ENCODE measurements at regions not wholly inside any gene's neighbourhood (a gene's known extent, or its start where the extent isn't known, plus 50 kb on each side); places are given as distances from the start of the nearest gene placed in this dataset.
"Not testable (repeated sequence)": the region's sequence is repeated elsewhere in the genome, so short reads cannot be mapped to it uniquely, and the experiment has no call there.

GRCh38 chr3:148441191-148441590, 256.5 kb upstream of the AGTR1 start:
- DNase-seq, result no peak

- peak; percentile 9 for DNase-seq
These were observed 246.9 kb upstream of the AGTR1 start for GRCh38 chr3:148450819-148451218.

DNA sequence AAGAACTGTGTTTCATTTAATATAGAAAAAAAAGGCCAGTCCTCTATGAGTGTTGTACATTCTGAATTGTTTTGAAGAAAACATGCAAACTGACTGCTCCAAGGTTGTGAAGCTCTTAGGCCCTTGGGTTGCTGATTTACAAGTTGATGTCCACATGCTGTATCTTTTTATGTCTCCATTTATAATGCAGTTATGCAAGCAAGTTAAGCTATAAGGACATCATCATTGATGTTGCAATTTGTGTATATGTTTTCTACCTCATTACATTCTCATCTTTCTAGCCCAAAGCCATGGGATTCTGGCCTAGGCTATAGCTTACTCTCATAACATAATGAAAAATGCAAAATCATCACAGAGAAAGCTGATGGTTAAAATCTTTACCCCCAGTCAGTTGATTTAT, 245.7 kb upstream of the AGTR1 start:
- no peak for DNase-seq

DNA sequence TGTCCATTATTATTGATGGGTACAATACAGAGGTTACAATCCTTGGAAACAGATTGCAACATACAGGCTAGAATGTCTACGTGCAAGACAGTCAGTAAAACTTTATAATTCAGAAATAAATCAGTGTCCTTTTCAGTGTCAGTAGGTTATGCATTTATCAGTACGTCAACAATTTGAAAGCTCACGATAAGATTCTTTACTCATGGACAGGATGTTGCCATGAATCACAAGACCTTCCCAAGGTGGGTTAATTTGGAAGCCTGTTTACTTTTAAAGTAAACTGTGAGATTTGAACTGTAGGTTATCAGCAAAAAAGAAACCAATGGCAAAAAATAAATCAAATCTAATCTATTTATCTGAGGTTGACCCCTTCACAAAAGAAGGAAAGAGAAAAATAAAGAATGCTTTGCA, 243.9 kb upstream of the AGTR1 start:
- DNase-seq, result no peak

- no peak for DNase-seq
These were observed 242.6 kb upstream of the AGTR1 start for GRCh38 chr3:148455098-148455497.

- no peak for DNase-seq
These were observed 239.8 kb upstream of the AGTR1 start for GRCh38 chr3:148457886-148458285.

GRCh38 chr3:148459931-148460513, 237.7 kb upstream of the AGTR1 start:
- no peak for DNase-seq

DNA sequence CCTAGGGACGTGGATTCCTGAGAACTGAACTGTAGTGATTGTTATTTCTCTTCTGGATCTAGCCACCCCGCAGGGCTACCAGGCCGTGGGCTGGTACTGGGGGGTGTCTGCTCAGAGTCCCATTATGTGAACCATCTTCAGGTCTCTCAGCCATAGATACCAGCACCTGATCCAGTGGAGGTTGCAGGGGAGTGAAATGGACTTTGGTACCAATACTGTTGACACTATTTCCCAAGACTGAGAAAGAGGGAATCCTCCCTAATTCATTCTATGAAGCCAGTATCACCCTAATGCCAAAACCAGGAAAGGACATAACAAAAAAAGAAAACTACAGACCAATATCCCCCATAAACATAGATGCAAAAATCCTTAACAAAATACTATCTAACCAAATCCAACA, 237.0 kb upstream of the AGTR1 start:
- no peak for DNase-seq

- DNase-seq, result no peak
These were observed 233.5 kb upstream of the AGTR1 start for GRCh38 chr3:148464246-148464645.

GRCh38 chr3:148466143-148466542, 231.6 kb upstream of the AGTR1 start:
- no peak for DNase-seq

- DNase-seq, result no peak
These were observed 230.5 kb upstream of the AGTR1 start for GRCh38 chr3:148466980-148467740.

DNA sequence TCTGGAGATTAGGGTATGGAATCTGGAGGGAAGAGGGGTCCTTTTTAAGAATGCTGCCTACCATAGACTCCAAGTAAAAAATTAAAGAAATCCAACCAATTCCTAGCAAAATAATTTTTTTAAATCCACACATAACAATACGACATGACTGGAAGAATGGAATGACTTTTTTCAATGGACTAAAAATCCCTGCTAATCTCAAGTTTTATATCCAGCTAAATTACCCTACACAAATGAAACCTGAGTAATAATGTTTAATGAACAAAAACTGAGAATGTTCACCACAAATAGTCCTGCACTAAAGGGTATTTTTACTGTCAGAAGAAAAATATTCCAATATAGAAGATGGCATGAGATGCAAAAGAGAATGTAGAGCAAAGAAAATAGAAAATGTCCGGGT, 220.3 kb upstream of the AGTR1 start:
- no peak for DNase-seq

DNA sequence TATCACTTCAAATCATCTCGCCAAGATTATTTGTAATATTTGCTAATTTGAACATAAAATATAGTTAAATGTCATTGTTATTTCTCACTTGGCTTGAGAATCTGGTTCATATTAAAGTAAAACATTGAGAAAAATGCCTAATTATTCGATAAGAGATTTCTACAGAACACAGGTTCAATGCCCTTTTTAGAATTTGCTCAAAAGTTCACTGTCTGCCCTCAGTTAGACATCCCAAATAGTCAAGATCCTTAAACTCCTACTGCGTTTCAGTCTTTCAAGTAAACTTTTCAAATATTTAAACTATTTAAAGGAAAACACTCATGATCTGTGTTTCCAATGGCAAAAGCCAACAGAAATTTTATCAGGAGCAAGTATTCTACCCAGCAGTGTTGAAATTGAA, 204.1 kb upstream of the AGTR1 start:
- DNase-seq, result no peak

GRCh38 chr3:148494451-148494850, 203.3 kb upstream of the AGTR1 start:
- no peak for DNase-seq

DNA sequence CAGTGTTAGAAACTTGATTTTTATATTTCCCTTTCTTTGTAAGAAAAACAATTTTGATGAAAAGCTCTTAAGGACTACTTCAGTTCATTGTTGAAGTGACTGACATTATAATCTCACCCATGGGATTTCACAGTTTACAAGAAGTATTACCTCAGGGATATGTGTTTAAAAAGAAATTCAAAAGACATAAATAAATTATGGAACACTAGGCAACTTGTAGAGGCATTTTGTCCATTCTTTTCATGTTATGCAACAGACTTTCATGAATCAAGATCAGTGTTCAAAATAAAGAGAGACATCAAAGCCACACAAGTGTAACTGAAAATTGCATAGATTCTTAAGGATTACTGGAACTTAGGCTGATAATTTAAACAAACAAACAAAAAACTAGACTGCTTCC, 196.8 kb upstream of the AGTR1 start:
- no peak for DNase-seq

- no peak for DNase-seq
These were observed 187.6 kb upstream of the AGTR1 start for GRCh38 chr3:148510116-148510515.

DNA sequence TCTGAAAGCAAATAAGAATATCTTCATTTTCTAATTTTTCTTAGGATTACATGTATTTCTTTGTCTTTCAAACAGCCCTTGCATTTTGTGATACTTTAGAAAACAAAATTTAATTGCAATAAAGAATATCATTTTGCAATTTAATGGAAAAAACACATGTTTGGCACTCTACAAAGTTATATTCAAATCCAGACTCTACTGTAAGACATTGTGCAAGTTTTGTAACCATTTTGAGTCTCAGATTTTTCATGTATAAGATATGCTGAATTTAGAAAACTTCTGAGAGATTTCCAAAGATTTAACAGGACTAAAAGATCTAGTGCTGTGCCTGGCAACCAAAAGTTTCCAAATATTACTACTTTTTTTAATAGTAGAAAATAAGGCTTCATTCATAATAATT, 187.1 kb upstream of the AGTR1 start:
- DNase-seq, result no peak

DNA sequence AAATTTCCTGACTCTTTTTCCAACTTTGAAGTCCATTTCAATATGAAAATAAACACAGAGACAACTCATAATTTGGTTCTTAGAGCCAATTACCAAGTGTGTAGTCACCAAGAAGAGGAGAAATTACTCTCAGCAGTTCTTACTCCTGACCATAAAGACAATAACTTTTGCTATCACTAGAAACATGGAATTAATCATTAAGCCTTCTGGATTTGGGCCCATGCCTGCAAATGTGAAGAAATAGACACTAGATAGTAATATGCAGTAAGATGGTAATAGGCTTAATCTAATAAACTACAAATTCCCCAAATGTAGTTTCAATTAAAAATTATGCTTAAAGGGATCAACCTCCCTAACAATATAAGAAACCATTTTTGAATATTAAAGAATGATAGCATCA, 185.1 kb upstream of the AGTR1 start:
- DNase-seq, result no peak

DNA sequence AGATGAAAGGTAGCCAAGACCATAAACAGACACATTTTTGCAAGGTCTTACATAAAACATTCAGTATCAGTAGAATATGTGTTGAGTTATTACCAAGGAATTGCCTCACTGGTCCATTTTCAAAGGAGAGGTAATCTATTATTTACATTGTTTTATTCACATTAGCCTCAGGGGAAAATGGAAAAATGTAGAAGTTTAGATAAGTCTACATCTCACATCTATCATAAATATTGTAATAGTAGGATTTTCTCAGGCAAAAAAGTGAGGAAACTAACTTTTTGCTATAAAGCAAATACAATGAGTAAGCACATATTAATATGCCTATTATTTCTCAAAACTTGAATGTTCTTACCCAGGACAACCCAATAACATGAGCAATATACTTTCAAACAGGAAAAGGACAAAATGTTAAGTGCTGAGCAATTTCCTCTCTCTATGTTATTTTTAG, 184.6 kb upstream of the AGTR1 start:
- no peak for DNase-seq

DNA sequence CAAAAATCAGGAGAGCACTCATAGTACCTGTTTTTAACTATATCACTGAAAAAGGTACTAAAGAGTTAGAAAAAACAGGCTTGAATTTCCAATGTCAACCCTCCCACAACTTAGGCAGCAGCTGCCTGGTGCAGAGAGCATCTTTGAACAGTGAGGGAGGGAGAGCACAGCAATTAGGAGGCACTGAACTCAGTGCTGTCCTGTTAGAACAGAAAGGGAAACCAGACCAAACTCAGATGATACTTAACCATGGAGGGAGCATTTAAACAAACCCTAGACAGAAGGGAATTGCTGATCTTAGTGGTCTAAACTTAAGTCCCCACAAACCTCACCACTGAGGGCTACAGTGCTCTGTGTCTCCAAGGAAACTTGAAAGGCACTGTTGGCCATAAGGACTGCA, 179.2 kb upstream of the AGTR1 start:
- DNase-seq, result no peak

GRCh38 chr3:148525621-148526020, 172.1 kb upstream of the AGTR1 start:
- not testable (repeated sequence) for DNase-seq

GRCh38 chr3:148528024-148528423, 169.7 kb upstream of the AGTR1 start:
- DNase-seq, result no peak

DNA sequence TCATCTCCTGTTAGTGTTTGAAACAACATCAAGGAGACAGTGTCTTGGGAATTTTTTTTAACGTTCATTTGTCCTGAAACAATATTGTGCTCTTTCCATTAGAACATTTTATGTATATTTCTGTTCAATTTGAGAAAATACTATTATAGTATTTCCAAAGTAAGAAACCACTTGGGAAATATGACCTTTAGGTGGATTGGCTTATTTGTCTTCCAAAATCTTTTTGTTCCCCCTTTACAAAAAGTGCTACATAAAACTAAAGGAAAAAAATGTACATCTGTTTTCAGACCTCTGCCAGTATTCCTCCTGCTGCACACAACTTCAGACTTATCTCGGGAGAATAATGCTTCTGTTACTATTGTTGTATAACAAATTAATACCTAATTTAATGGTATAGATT, 165.9 kb upstream of the AGTR1 start:
- DNase-seq, result no peak

DNA sequence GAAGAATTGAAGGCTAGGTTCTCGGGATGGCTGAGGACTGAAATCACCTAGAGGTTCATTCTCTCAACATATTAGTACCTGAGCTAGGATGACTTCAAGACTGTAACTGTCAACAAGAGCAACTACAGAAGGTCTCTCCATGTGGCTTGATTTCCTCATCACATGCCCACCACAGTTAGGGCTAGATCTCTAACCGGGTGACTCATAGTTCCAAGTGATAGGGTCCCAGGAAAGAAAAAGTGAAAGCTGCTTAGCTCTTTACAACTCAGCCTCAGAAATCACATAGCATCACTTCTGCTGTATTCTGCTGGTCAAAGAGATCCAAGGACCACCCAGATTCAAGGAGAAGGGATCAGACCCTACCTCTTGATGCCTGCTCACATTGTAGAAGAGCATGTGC, 165.4 kb upstream of the AGTR1 start:
- DNase-seq, result no peak

- DNase-seq, result no peak
These were observed 164.9 kb upstream of the AGTR1 start for GRCh38 chr3:148532774-148533173.
